ENCODE measurements at regions not wholly inside any gene's neighbourhood (a gene's known extent, or its start where the extent isn't known, plus 50 kb on each side); places are given as distances from the start of the nearest gene placed in this dataset.

GRCh38 chr12:41904041-41904440 lies 240.6 kb downstream of the GXYLT1 start:
- Mint-ChIP-seq H3K36me3 (ENCODE audit: low read depth) (no peaks in the 10 kb centered on the region), H3K9me3 (no peaks in the 10 kb centered on the region), H3K4me3 (no peak overlapping the region), H3K4me1 (ENCODE audit: low read depth) (no peaks in the 10 kb centered on the region), H3K27me3 (peaks cover 10% of the 10 kb centered on the region), H3K27ac (no peak overlapping the region)

GRCh38 chr12:41903014-41903708 lies 241.5 kb downstream of the GXYLT1 start:
- no peak overlapping the region for H3K27ac Mint-ChIP-seq
- peaks cover 15% of the 10 kb centered on the region for H3K27me3 Mint-ChIP-seq
- H3K36me3 Mint-ChIP-seq (ENCODE audit: low read depth): no peaks in the 10 kb centered on the region
- no peaks in the 10 kb centered on the region for H3K4me1 Mint-ChIP-seq (ENCODE audit: low read depth)
- peaks cover 4% of the 10 kb centered on the region for H3K9me3 Mint-ChIP-seq
- H3K4me3 Mint-ChIP-seq: no peak overlapping the region

DNA sequence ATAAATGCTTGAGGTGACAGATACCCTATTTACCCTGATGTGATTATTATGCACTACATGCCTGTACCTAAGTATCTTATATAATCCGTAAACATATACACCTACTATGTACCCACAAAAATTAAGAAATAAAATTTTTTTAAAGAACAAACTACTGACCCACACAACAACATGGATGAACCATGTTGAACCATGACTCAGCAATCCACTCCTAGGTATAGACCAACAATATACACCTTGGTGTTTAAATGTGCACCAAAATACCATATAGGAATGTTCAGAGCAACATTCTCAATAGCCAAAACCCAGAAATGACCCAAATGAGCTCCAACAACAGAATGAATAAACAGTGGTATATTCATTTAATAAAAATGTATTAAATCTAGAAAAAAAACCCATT lies 245.1 kb downstream of the GXYLT1 start:
- Mint-ChIP-seq H3K27me3 (peaks cover 13% of the 10 kb centered on the region), H3K4me3 (no peak overlapping the region), H3K9me3 (peaks cover 7% of the 10 kb centered on the region), H3K4me1 (ENCODE audit: low read depth) (no peaks in the 10 kb centered on the region), H3K36me3 (ENCODE audit: low read depth) (no peaks in the 10 kb centered on the region), H3K27ac (no peak overlapping the region)

GRCh38 chr12:41897593-41897992 lies 247.1 kb downstream of the GXYLT1 start:
- H3K9me3 Mint-ChIP-seq: peaks cover 7% of the 10 kb centered on the region
- no peaks in the 10 kb centered on the region for H3K4me1 Mint-ChIP-seq (ENCODE audit: low read depth)
- peaks cover 13% of the 10 kb centered on the region for H3K27me3 Mint-ChIP-seq
- H3K27ac Mint-ChIP-seq: no peak overlapping the region
- H3K36me3 Mint-ChIP-seq (ENCODE audit: low read depth): no peaks in the 10 kb centered on the region
- no peak overlapping the region for H3K4me3 Mint-ChIP-seq

- H3K4me3 Mint-ChIP-seq: no peak overlapping the region
- no peaks in the 10 kb centered on the region for H3K4me1 Mint-ChIP-seq (ENCODE audit: low read depth)
- peaks cover 6% of the 10 kb centered on the region for H3K9me3 Mint-ChIP-seq
- peaks cover 3% of the 10 kb centered on the region for H3K27me3 Mint-ChIP-seq
- no peak overlapping the region for H3K27ac Mint-ChIP-seq
- H3K36me3 Mint-ChIP-seq (ENCODE audit: low read depth): no peaks in the 10 kb centered on the region
Measured at GRCh38 chr12:41893491-41893890, 251.2 kb downstream of the GXYLT1 start.

GRCh38 chr12:41892302-41892701 lies 252.4 kb downstream of the GXYLT1 start:
- Mint-ChIP-seq H3K9me3 (no peaks in the 10 kb centered on the region), H3K36me3 (ENCODE audit: low read depth) (no peaks in the 10 kb centered on the region), H3K4me3 (no peak overlapping the region), H3K27ac (no peak overlapping the region), H3K27me3 (no peaks in the 10 kb centered on the region), H3K4me1 (ENCODE audit: low read depth) (no peaks in the 10 kb centered on the region)

GRCh38 chr12:41891226-41891625 lies 253.4 kb downstream of the GXYLT1 start:
- Mint-ChIP-seq H3K9me3 (no peaks in the 10 kb centered on the region), H3K27me3 (no peaks in the 10 kb centered on the region), H3K4me1 (ENCODE audit: low read depth) (no peaks in the 10 kb centered on the region), H3K4me3 (no peak overlapping the region), H3K27ac (no peak overlapping the region), H3K36me3 (ENCODE audit: low read depth) (no peaks in the 10 kb centered on the region)

DNA sequence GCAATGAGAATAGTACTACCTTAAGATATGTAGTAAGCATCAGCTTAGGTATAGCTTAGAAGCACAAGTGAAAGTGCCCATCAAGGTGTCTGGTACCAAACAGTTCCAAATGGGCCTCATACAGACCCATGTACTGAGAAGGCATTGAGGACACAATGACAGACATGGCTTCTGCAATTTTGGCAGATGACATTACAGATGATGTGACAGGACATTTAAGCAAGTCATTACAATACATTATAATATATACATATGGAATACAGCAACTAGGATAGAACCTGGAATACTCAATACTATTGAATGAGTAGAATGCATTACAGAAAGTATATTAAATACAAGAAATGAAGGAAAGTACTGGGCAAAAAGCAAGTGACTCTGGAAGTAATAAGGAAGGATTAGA lies 256.4 kb downstream of the GXYLT1 start:
- no peaks in the 10 kb centered on the region for H3K4me1 Mint-ChIP-seq (ENCODE audit: low read depth)
- H3K27ac Mint-ChIP-seq: no peak overlapping the region
- no peaks in the 10 kb centered on the region for H3K36me3 Mint-ChIP-seq (ENCODE audit: low read depth)
- H3K27me3 Mint-ChIP-seq: no peaks in the 10 kb centered on the region
- no peaks in the 10 kb centered on the region for H3K9me3 Mint-ChIP-seq
- H3K4me3 Mint-ChIP-seq: no peak overlapping the region

GRCh38 chr12:41881891-41882805 lies 262.5 kb downstream of the GXYLT1 start:
- Mint-ChIP-seq H3K4me1 (ENCODE audit: low read depth) (no peaks in the 10 kb centered on the region), H3K27ac (no peak overlapping the region)

GRCh38 chr12:41869432-41869831 lies 275.2 kb downstream of the GXYLT1 start:
- H3K36me3 Mint-ChIP-seq (ENCODE audit: low read depth): no peaks in the 10 kb centered on the region
- no peak overlapping the region for H3K4me3 Mint-ChIP-seq
- no peak overlapping the region for H3K27ac Mint-ChIP-seq
- H3K4me1 Mint-ChIP-seq (ENCODE audit: low read depth): no peaks in the 10 kb centered on the region
- peaks cover 9% of the 10 kb centered on the region for H3K9me3 Mint-ChIP-seq
- peaks cover 4% of the 10 kb centered on the region for H3K27me3 Mint-ChIP-seq

More at GRCh38 chr12:41881891-41882805, 262.5 kb downstream of the GXYLT1 start:
- Mint-ChIP-seq H3K4me3 (no peak overlapping the region), H3K9me3 (peaks cover 5% of the 10 kb centered on the region), H3K36me3 (ENCODE audit: low read depth) (no peaks in the 10 kb centered on the region), H3K27me3 (no peaks in the 10 kb centered on the region)

GRCh38 chr12:41866878-41867430 lies 277.7 kb downstream of the GXYLT1 start:
- Mint-ChIP-seq H3K4me1 (ENCODE audit: low read depth) (no peaks in the 10 kb centered on the region), H3K36me3 (ENCODE audit: low read depth) (no peaks in the 10 kb centered on the region), H3K4me3 (no peak overlapping the region), H3K9me3 (peaks cover 8% of the 10 kb centered on the region), H3K27ac (no peak overlapping the region), H3K27me3 (no peaks in the 10 kb centered on the region)

GRCh38 chr12:41856228-41856627 lies 288.4 kb downstream of the GXYLT1 start:
- Mint-ChIP-seq H3K4me3 (no peak overlapping the region), H3K36me3 (ENCODE audit: low read depth) (no peaks in the 10 kb centered on the region), H3K4me1 (ENCODE audit: low read depth) (no peaks in the 10 kb centered on the region), H3K27ac (no peak overlapping the region), H3K27me3 (no peaks in the 10 kb centered on the region), H3K9me3 (no peaks in the 10 kb centered on the region)

DNA sequence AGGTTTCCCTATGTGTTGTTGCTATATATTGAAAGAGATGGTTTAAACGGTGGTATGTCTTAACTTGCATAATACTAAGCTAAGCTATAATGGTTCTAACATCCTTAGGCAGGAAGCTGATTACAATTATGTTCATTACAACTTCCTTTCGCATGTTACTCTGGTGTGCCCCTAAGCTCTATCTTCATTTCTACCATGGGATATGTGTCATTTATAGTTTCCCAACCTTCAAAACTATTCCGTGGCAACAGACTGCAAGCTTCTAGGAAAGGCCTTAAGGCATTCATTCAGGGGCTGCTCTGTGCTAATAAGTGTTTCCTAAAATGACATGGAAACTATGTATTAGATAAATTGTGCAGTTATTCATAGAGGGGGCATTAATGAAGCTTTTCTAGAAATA lies 294.6 kb downstream of the GXYLT1 start:
- H3K27ac Mint-ChIP-seq: no peak overlapping the region
- no peaks in the 10 kb centered on the region for H3K4me1 Mint-ChIP-seq (ENCODE audit: low read depth)
- no peak overlapping the region for H3K4me3 Mint-ChIP-seq
- no peaks in the 10 kb centered on the region for H3K27me3 Mint-ChIP-seq
- H3K36me3 Mint-ChIP-seq (ENCODE audit: low read depth): no peaks in the 10 kb centered on the region
- H3K9me3 Mint-ChIP-seq: no peaks in the 10 kb centered on the region

DNA sequence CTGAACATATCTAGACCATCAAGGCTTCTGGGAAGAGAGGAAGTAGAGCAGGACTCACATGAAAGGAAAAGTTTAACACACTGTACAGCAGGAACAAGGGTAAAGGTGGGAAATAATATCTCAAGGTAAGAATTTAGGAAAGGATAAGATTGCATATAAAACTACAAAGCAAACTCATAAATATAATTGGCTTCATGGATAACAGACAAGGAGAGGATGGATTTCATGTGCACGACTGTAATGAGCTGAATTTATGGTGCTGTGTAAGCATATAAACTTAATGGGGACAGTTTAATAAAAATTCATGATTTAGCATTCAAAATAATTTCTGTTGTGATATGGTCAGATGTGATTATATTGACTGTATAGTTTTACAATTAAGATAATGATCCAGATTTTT lies 298.0 kb downstream of the GXYLT1 start:
- no peak overlapping the region for H3K4me3 Mint-ChIP-seq
- H3K36me3 Mint-ChIP-seq (ENCODE audit: low read depth): no peaks in the 10 kb centered on the region
- no peaks in the 10 kb centered on the region for H3K9me3 Mint-ChIP-seq
- H3K4me1 Mint-ChIP-seq (ENCODE audit: low read depth): no peaks in the 10 kb centered on the region
- H3K27ac Mint-ChIP-seq: no peak overlapping the region
- H3K27me3 Mint-ChIP-seq: no peaks in the 10 kb centered on the region

DNA sequence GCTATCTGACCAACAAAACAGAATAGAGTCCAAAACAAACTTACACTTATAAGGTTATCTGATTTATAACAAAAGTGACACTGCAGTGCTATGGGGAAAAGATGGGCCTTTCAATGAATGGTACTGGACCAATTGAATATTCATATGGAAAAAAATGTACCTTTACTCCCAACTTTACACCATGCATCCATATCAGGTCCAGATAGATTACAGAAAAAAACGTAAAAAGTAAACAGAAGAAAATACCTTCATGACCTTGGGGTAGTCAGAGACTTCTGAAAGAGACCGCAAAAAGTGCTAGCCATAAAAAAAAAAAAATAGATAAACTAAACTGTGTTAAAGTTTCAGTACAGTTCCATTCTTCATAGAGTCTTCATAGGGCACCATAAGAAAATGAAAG lies 308.3 kb downstream of the GXYLT1 start:
- Mint-ChIP-seq H3K4me1 (ENCODE audit: low read depth) (no peaks in the 10 kb centered on the region), H3K36me3 (ENCODE audit: low read depth) (no peaks in the 10 kb centered on the region), H3K27ac (no peak overlapping the region), H3K4me3 (no peak overlapping the region), H3K9me3 (no peaks in the 10 kb centered on the region), H3K27me3 (peaks cover 5% of the 10 kb centered on the region)
